AG08395 (cell line): ENCODE measurements at regions not wholly inside any gene's neighbourhood (a gene's known extent, or its start where the extent isn't known, plus 50 kb on each side); places are given as distances from the start of the nearest gene placed in this dataset.
"Not testable (repeated sequence)": the region's sequence is repeated elsewhere in the genome, so short reads cannot be mapped to it uniquely, and the experiment has no call there.

Source experiments
- DNase-seq: peaks from one replicate; pipeline ENCODE4 v3.0.0; 2012; ENCODE audit warnings: mixed read lengths, low spot score

- DNase-seq: no peak
These were observed 194.4 kb downstream of the CTTN start for GRCh38 chr11:70592641-70593165.

- DNase-seq: no peak
These were observed 195.2 kb downstream of the CTTN start for GRCh38 chr11:70593446-70593983.

- no peak for DNase-seq
These were observed 195.7 kb downstream of the CTTN start for GRCh38 chr11:70594031-70594430.

- no peak for DNase-seq
These were observed 196.3 kb downstream of the CTTN start for GRCh38 chr11:70594606-70595005.

GRCh38 chr11:70595016-70595415 is 196.7 kb downstream of the CTTN start:
- DNase-seq: no peak

GRCh38 chr11:70595452-70595851 is 197.1 kb downstream of the CTTN start:
- no peak for DNase-seq

GRCh38 chr11:70596091-70596490 is 197.8 kb downstream of the CTTN start:
- no peak for DNase-seq

GRCh38 chr11:70597006-70597555 is 198.8 kb downstream of the CTTN start:
- DNase-seq: no peak

GRCh38 chr11:70597751-70598625 is 199.7 kb downstream of the CTTN start:
- DNase-seq: no peak

- DNase-seq: not testable (repeated sequence)
These were observed 202.6 kb downstream of the CTTN start for GRCh38 chr11:70600911-70601415.

- DNase-seq: no peak
These were observed 203.7 kb downstream of the CTTN start for GRCh38 chr11:70601861-70602538.

GRCh38 chr11:70603114-70603755 is 204.9 kb downstream of the CTTN start:
- DNase-seq: no peak

- no peak for DNase-seq
These were observed 205.5 kb downstream of the CTTN start for GRCh38 chr11:70603756-70604211.

GRCh38 chr11:70604221-70604620 is 205.9 kb downstream of the CTTN start:
- DNase-seq: no peak

GRCh38 chr11:70604630-70605467 is 206.5 kb downstream of the CTTN start:
- no peak for DNase-seq

- DNase-seq: no peak
These were observed 207.1 kb downstream of the CTTN start for GRCh38 chr11:70605468-70605815.

- DNase-seq: no peak
These were observed 207.5 kb downstream of the CTTN start for GRCh38 chr11:70605846-70606245.

GRCh38 chr11:70606248-70606950 is 208.1 kb downstream of the CTTN start:
- DNase-seq: no peak

- DNase-seq: no peak
These were observed 208.6 kb downstream of the CTTN start for GRCh38 chr11:70606951-70607330.

GRCh38 chr11:70607561-70607960 is 209.2 kb downstream of the CTTN start:
- no peak for DNase-seq
